ENCODE measurements at regions not wholly inside any gene's neighbourhood (a gene's known extent, or its start where the extent isn't known, plus 50 kb on each side); places are given as distances from the start of the nearest gene placed in this dataset.

- TF ChIP-seq SUZ12 (IDR thresholded peaks at IDR 0.05; ENCODE audit: low read length) (no peak), YY1 (IDR thresholded peaks at IDR 0.05; ENCODE audit: low read depth, low read length) (no peak), CTCF (IDR thresholded peaks at IDR 0.05; ENCODE audit: control extremely low read depth in 1 of 3, insufficient read depth in 1 of 3, low read depth in 1 of 3, low read length in 3 of 3) (no peak), PHF8 (conservative IDR thresholded peaks at IDR 0.05; ENCODE audit: low read depth, low read length) (no peak), POLR2A (IDR thresholded peaks at IDR 0.05; ENCODE audit: control extremely low read depth in 1 of 2, low read depth in 2 of 2, low read length in 2 of 2) (no peak), EZH2 (IDR thresholded peaks at IDR 0.05; ENCODE audit: low read depth, low read length, severe bottlenecking) (no peak), TAF1 (IDR thresholded peaks at IDR 0.05; ENCODE audit: low read depth, low read length) (no peak), POU5F1 (IDR thresholded peaks at IDR 0.05; ENCODE audit: low read depth, low read length) (no peak)
These were observed 71.0 kb upstream of the GPBP1 start for GRCh38 chr5:57102905-57103255.
